ENCODE measurements at regions not wholly inside any gene's neighbourhood (a gene's known extent, or its start where the extent isn't known, plus 50 kb on each side); places are given as distances from the start of the nearest gene placed in this dataset.

DNA sequence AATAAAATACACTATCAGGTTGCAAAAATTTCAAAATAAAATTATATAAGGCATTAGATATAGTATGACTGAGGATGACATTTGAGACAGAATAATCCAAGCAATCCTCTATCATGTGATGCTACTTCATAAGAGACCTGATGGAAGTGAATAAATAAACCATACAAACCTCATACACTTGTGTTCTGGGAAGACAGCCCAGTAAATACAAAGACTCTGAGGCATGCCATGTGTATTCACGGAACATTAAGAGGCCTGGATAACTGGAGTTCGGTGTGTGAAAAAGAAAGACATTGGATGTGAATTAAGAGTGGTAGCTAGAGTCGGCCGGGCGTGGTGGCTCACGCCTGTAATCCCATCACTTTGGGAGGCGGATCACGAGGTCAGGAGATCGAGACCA, 364.2 kb downstream of the ADAM29 start:
- H3K4me1 ChIP-seq (replicated peaks in 1 of 2; ENCODE audit: control insufficient read depth in 2 of 2, insufficient read depth in 2 of 2, low read length in 2 of 2), result no peaks in the 10 kb centered on the region
- TF ChIP-seq RUNX1 (IDR thresholded peaks at IDR 0.05; ENCODE audit: low read depth), result no peak
- no peak for TF ChIP-seq GATA2 (CRISPR knock-in tag; IDR thresholded peaks at IDR 0.05)
- no peak for TF ChIP-seq HDGF (IDR thresholded peaks at IDR 0.05)
- TF ChIP-seq ZNF124 (CRISPR knock-in tag; IDR thresholded peaks at IDR 0.05), result no peak
- no peak for TF ChIP-seq ELF1 (tag; IDR thresholded peaks at IDR 0.05)
- ATAC-seq (no peak), FAIRE-seq (no peak), DNase-seq (ENCODE audit: extremely low read depth in 1 of 4, low spot score in 3 of 4) (no peak)
- H3K27me3 ChIP-seq (ENCODE audit: control insufficient read depth in 2 of 2, insufficient read depth in 2 of 2, low read length in 2 of 2), result no peaks in the 10 kb centered on the region
- H3K4me2 ChIP-seq (ENCODE audit: insufficient read depth, low read length), result no peak overlapping the region
- H3K9me3 ChIP-seq (replicated peaks; ENCODE audit: control insufficient read depth, insufficient read depth, low read depth, low read length), result no peaks in the 10 kb centered on the region
- in situ Hi-C loops (cut with MboI), result no loop called here
- CTCF ChIA-PET (ENCODE audit: low intra/inter-chr PET ratio), result no interaction called here
- 0% methylated on average over 9 of the region's 9 CpGs for WGBS (ENCODE audit: insufficient coverage, low coverage, missing lambda C conversion rate)
- no peaks in the 10 kb centered on the region for H4K20me1 ChIP-seq (replicated peaks; ENCODE audit: control insufficient read depth, insufficient read depth, low read length)
- intact Hi-C loops (cut with micrococcal nuclease), result no loop called here
- no peak overlapping the region for H2AFZ ChIP-seq (ENCODE audit: low read depth, low read length)
- H3K79me2 ChIP-seq (ENCODE audit: control insufficient read depth, insufficient read depth, low read length), result no peaks in the 10 kb centered on the region
- no peak overlapping the region for H3K9ac ChIP-seq (ENCODE audit: insufficient read depth in 1 of 2, low read depth in 2 of 2, low read length in 2 of 2)
- H3K27ac ChIP-seq (ENCODE audit: extremely low read depth, low read depth, low read length), result no peak overlapping the region
- POLR2A ChIA-PET, result no interaction called here
- H3K36me3 ChIP-seq (ENCODE audit: control insufficient read depth, insufficient read depth, low read length), result no peaks in the 10 kb centered on the region
- no TSS peak for BruUV-seq (replicated peaks)
- H3K4me3 ChIP-seq, result no peak overlapping the region
- H3K9me1 ChIP-seq (ENCODE audit: control insufficient read depth, insufficient read depth, low read length), result no peaks in the 10 kb centered on the region

DNA sequence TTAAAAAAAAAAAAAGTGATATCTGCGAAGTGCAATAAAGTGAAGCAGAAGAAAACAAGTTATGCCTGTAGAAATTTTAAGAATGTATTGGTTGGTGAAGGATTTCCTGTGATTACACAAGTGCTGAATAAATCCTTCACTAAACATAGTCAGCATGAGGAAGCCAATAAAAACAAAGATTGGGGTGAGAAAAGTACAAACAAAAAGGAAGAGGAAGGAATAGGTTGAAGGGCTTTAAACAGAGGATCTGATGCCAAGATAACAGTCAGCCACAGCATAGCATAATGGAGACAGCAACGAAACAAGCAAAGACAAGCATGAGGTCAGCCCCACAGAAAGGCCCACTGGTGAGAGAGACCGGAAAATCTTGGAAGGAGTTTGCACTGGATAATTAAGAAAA, 372.2 kb downstream of the ADAM29 start:
- ATAC-seq (no peak), DNase-seq (ENCODE audit: extremely low read depth in 1 of 4, low spot score in 3 of 4) (no peak), FAIRE-seq (no peak)
- no peaks in the 10 kb centered on the region for H3K27me3 ChIP-seq (ENCODE audit: control insufficient read depth in 2 of 2, insufficient read depth in 2 of 2, low read length in 2 of 2)
- intact Hi-C loops (cut with micrococcal nuclease) (no loop called here), in situ Hi-C loops (cut with MboI) (no loop called here)
- no peak for TF ChIP-seq TAL1 (IDR thresholded peaks at IDR 0.05)
- TF ChIP-seq NFIC (IDR thresholded peaks at IDR 0.05), result no peak
- no peak for TF ChIP-seq ELF1 (tag; IDR thresholded peaks at IDR 0.05)
- no peak for TF ChIP-seq MTF1 (CRISPR knock-in tag; IDR thresholded peaks at IDR 0.05; ENCODE audit: borderline replicate concordance)
- no peak for TF ChIP-seq ZFP36 (IDR thresholded peaks at IDR 0.05; ENCODE audit: low read depth, low read length, partially characterized antibody)
- TF ChIP-seq ATF1 (CRISPR knock-in tag; IDR thresholded peaks at IDR 0.05), result no peak
- no peak for TF ChIP-seq ATF1 (tag; IDR thresholded peaks at IDR 0.05)
- TF ChIP-seq, protein P1, sequence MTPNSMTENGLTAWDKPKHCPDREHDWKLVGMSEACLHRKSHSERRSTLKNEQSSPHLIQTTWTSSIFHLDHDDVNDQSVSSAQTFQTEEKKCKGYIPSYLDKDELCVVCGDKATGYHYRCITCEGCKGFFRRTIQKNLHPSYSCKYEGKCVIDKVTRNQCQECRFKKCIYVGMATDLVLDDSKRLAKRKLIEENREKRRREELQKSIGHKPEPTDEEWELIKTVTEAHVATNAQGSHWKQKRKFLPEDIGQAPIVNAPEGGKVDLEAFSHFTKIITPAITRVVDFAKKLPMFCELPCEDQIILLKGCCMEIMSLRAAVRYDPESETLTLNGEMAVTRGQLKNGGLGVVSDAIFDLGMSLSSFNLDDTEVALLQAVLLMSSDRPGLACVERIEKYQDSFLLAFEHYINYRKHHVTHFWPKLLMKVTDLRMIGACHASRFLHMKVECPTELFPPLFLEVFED (CRISPR knock-in tag; conservative IDR thresholded peaks at IDR 0.05), result no peak
- H3K9me1 ChIP-seq (ENCODE audit: control insufficient read depth, insufficient read depth, low read length), result no peaks in the 10 kb centered on the region
- no peaks in the 10 kb centered on the region for H4K20me1 ChIP-seq (replicated peaks; ENCODE audit: control insufficient read depth, insufficient read depth, low read length)
- no peak overlapping the region for H3K4me3 ChIP-seq
- CTCF ChIA-PET (ENCODE audit: low intra/inter-chr PET ratio), result no interaction called here
- WGBS (ENCODE audit: insufficient coverage, low coverage, missing lambda C conversion rate), result 0% methylated on average over 3 of the region's 3 CpGs
- no peaks in the 10 kb centered on the region for H3K79me2 ChIP-seq (ENCODE audit: control insufficient read depth, insufficient read depth, low read length)
- no peak overlapping the region for H3K27ac ChIP-seq (ENCODE audit: extremely low read depth, low read depth, low read length)
- H3K9ac ChIP-seq (ENCODE audit: insufficient read depth in 1 of 2, low read depth in 2 of 2, low read length in 2 of 2), result no peak overlapping the region
- H3K4me2 ChIP-seq (ENCODE audit: insufficient read depth, low read length), result no peak overlapping the region
- H2AFZ ChIP-seq (ENCODE audit: low read depth, low read length), result no peak overlapping the region
- H3K9me3 ChIP-seq (replicated peaks; ENCODE audit: control insufficient read depth, insufficient read depth, low read depth, low read length), result no peaks in the 10 kb centered on the region
- POLR2A ChIA-PET, result no interaction called here
- no peaks in the 10 kb centered on the region for H3K4me1 ChIP-seq (replicated peaks in 1 of 2; ENCODE audit: control insufficient read depth in 2 of 2, insufficient read depth in 2 of 2, low read length in 2 of 2)
- BruUV-seq (replicated peaks), result no TSS peak
- H3K36me3 ChIP-seq (ENCODE audit: control insufficient read depth, insufficient read depth, low read length), result no peaks in the 10 kb centered on the region

All from K562 (cell line).